HEK293 (cell line): ENCODE measurements at regions not wholly inside any gene's neighbourhood (a gene's known extent, or its start where the extent isn't known, plus 50 kb on each side); places are given as distances from the start of the nearest gene placed in this dataset.

ENCODE experiments used
- KLF7 ChIP-seq: fragments of 450-650 bp; formaldehyde crosslinking; IDR thresholded peaks from 2 replicates; pipeline ENCODE4 v1.5.1; 2016; ENCODE audit warnings: missing biosample characterization, missing genetic modification characterization, borderline replicate concordance
- PRDM1 ChIP-seq: fragments of 450-650 bp; formaldehyde crosslinking; IDR thresholded peaks from 2 replicates; pipeline ENCODE4; 2016; ENCODE audit warnings: missing biosample characterization, missing genetic modification characterization
- REPIN1 ChIP-seq: fragments of 450-650 bp; formaldehyde crosslinking; IDR thresholded peaks from 2 replicates; pipeline ENCODE4 v1.5.1; 2017; ENCODE audit warnings: missing biosample characterization, missing genetic modification characterization, low read depth
- ZBTB20 ChIP-seq: fragments of 450-650 bp; formaldehyde crosslinking; IDR thresholded peaks from 2 replicates; pipeline ENCODE4 v1.5.1; 2016; ENCODE audit warnings: missing biosample characterization, missing genetic modification characterization
- ZFP3 ChIP-seq: fragments of 450-650 bp; formaldehyde crosslinking; IDR thresholded peaks from 2 replicates; pipeline ENCODE4 v1.5.1; 2016; ENCODE audit warnings: low read depth, missing biosample characterization, missing genetic modification characterization
- ZFP41 ChIP-seq: fragments of 450-650 bp; formaldehyde crosslinking; IDR thresholded peaks from 2 replicates; pipeline ENCODE4 v1.5.1; 2016; ENCODE audit warnings: missing biosample characterization, missing genetic modification characterization, borderline replicate concordance
- ZNF155 ChIP-seq: fragments of 450-650 bp; formaldehyde crosslinking; IDR thresholded peaks from 2 replicates; pipeline ENCODE4 v1.5.1; 2016; ENCODE audit warnings: missing biosample characterization, missing genetic modification characterization
- ZNF157 ChIP-seq: fragments of 450-650 bp; formaldehyde crosslinking; IDR thresholded peaks from 2 replicates; pipeline ENCODE4 v1.5.1; 2016; ENCODE audit warnings: missing biosample characterization, missing genetic modification characterization
- ZNF19 ChIP-seq: fragments of 450-650 bp; formaldehyde crosslinking; IDR thresholded peaks from 2 replicates; pipeline ENCODE4; 2016; ENCODE audit warnings: missing biosample characterization, missing genetic modification characterization, low read depth
- ZNF2 ChIP-seq: fragments of 450-650 bp; formaldehyde crosslinking; IDR thresholded peaks from 2 replicates; pipeline ENCODE4 v1.5.1; 2016; ENCODE audit warnings: missing biosample characterization, missing genetic modification characterization
- ZNF292 ChIP-seq: fragments of 450-650 bp; formaldehyde crosslinking; IDR thresholded peaks from 2 replicates; pipeline ENCODE4 v1.5.1; 2016; ENCODE audit warnings: low read depth, missing biosample characterization, missing genetic modification characterization, borderline replicate concordance
- ZNF391 ChIP-seq: fragments of 450-650 bp; formaldehyde crosslinking; IDR thresholded peaks from 2 replicates; pipeline ENCODE4 v1.5.1; 2016; ENCODE audit warnings: low read depth, missing biosample characterization, missing genetic modification characterization, borderline replicate concordance
- ZNF404 ChIP-seq: fragments of 450-650 bp; formaldehyde crosslinking; IDR thresholded peaks from 2 replicates; pipeline ENCODE4 v1.5.1; 2017; ENCODE audit warnings: missing biosample characterization, missing genetic modification characterization
- ZNF571 ChIP-seq: fragments of 450-650 bp; formaldehyde crosslinking; IDR thresholded peaks from 2 replicates; pipeline ENCODE4 v1.5.0; 2017; ENCODE audit warnings: missing biosample characterization, missing genetic modification characterization
- ZNF596 ChIP-seq: fragments of 450-650 bp; IDR thresholded peaks from 2 replicates; pipeline ENCODE4 v1.5.0; 2018; ENCODE audit warnings: missing biosample characterization, mild to moderate bottlenecking, missing genetic modification characterization, moderate library complexity
- ZNF629 ChIP-seq: fragments of 450-650 bp; formaldehyde crosslinking; IDR thresholded peaks from 2 replicates; pipeline ENCODE4 v1.5.1; 2017; ENCODE audit warnings: missing biosample characterization, missing genetic modification characterization
- ZNF670 ChIP-seq: fragments of 450-650 bp; formaldehyde crosslinking; IDR thresholded peaks from 2 replicates; pipeline ENCODE4 v1.5.1; 2016; ENCODE audit warnings: missing biosample characterization, missing genetic modification characterization, low read depth
- ZNF76 ChIP-seq: fragments of 450-650 bp; formaldehyde crosslinking; IDR thresholded peaks from 2 replicates; pipeline ENCODE4; 2016; ENCODE audit warnings: low read depth, missing biosample characterization, missing genetic modification characterization, borderline replicate concordance
- ZNF830 ChIP-seq: fragments of 450-650 bp; IDR thresholded peaks from 2 replicates; pipeline ENCODE4 v1.5.0; 2018; ENCODE audit warnings: missing biosample characterization, missing genetic modification characterization, low read depth, mild to moderate bottlenecking, moderate library complexity
- ZXDB ChIP-seq: fragments of 450-650 bp; formaldehyde crosslinking; IDR thresholded peaks from 2 replicates; pipeline ENCODE4 v1.5.1; 2016; ENCODE audit warnings: missing biosample characterization, missing genetic modification characterization
- TF ChIP-seq, protein P1 (sequence below): fragments of 450-650 bp; formaldehyde crosslinking; IDR thresholded peaks from 2 replicates; pipeline ENCODE4 v1.5.1; 2016; ENCODE audit warnings: missing biosample characterization, missing genetic modification characterization
- TF ChIP-seq, protein P2 (sequence below): fragments of 450-650 bp; formaldehyde crosslinking; IDR thresholded peaks from 2 replicates; pipeline ENCODE4 v1.5.1; 2016; ENCODE audit warnings: missing biosample characterization, missing genetic modification characterization
- TF ChIP-seq, protein P3 (sequence below): fragments of 450-650 bp; formaldehyde crosslinking; IDR thresholded peaks from 2 replicates; pipeline ENCODE4 v1.5.1; 2016; ENCODE audit warnings: missing biosample characterization, missing genetic modification characterization, low read depth
- TF ChIP-seq, protein P4 (sequence below): fragments of 450-650 bp; formaldehyde crosslinking; IDR thresholded peaks from 2 replicates; pipeline ENCODE4 v1.5.1; 2016; ENCODE audit warnings: missing biosample characterization, missing genetic modification characterization
- TF ChIP-seq, protein P5 (sequence below): fragments of 450-650 bp; formaldehyde crosslinking; conservative IDR thresholded peaks from 2 replicates; pipeline ENCODE4 v1.5.1; 2016; ENCODE audit warnings: low read depth, missing biosample characterization, missing genetic modification characterization
- TF ChIP-seq, protein P6 (sequence below): fragments of 450-650 bp; formaldehyde crosslinking; IDR thresholded peaks from 2 replicates; pipeline ENCODE4 v1.5.1; 2016; ENCODE audit warnings: missing biosample characterization, missing genetic modification characterization
- TF ChIP-seq, protein P7 (sequence below): fragments of 450-650 bp; formaldehyde crosslinking; IDR thresholded peaks from 2 replicates; pipeline ENCODE4 v1.5.1; 2016; ENCODE audit warnings: missing biosample characterization, missing genetic modification characterization

DNA sequence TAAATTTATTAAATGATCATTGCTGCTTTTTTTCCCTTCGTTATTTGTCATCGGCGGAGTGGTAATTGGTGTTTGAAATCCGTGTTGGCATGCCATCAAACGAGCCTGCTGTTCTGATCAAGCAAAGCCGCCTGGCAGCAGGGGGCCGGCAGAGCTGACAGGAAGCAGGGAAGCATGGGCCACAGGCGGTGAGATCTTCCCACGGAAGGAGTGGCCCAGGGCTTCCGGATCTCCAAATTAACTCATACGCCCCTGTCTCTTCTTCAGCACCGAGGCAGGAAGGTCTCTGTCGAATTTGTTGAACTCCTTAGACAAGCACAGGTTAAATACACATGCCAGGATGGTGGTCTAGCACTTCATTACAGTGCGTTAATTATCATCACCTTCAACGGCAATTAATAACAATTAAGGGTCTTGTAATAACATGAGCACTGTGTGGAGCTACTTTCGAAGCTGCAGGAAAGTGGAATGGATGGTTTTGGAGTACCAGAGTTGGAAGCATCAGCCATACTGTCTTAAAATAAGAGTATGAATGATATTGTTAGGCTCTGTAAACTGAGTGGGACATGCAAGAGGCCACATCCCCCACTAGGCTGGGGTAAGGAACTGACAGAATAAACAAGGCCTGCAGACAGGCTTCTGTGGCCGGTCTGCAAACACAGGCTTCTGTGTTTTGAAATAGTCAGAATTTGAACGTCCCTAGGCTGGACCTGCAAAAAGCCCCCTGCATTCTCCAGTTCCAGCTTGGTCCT, 199.4 kb upstream of the DAB1 start (continued):
- TF ChIP-seq ZNF2 (no peak; the same call in 1 of the 2 replicates), ZNF670 (tag by site-specific recombination) (no peak), ZFP3 (no peak), ZNF157 (no peak), ZNF391 (tag by site-specific recombination) (no peak), ZFP41 (tag by site-specific recombination) (no peak), ZNF830 (tag by site-specific recombination) (no peak), ZXDB (tag by site-specific recombination) (peak; percentile 65), ZNF292 (no peak), ZNF155 (tag by site-specific recombination) (no peak), ZNF76 (peak; percentile 38; the same call in 1 of the 2 replicates), ZNF19 (tag by site-specific recombination) (no peak), ZNF629 (tag by site-specific recombination) (peak; percentile 69), ZBTB20 (no peak), ZNF571 (tag by site-specific recombination) (no peak), ZNF404 (tag by site-specific recombination) (no peak), ZNF596 (tag by site-specific recombination) (no peak), PRDM1 (tag by site-specific recombination) (no peak), REPIN1 (tag by site-specific recombination) (no peak), KLF7 (tag by site-specific recombination) (no peak)
- TF ChIP-seq, protein P1, sequence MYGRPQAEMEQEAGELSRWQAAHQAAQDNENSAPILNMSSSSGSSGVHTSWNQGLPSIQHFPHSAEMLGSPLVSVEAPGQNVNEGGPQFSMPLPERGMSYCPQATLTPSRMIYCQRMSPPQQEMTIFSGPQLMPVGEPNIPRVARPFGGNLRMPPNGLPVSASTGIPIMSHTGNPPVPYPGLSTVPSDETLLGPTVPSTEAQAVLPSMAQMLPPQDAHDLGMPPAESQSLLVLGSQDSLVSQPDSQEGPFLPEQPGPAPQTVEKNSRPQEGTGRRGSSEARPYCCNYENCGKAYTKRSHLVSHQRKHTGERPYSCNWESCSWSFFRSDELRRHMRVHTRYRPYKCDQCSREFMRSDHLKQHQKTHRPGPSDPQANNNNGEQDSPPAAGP, result 0 out of 2 replicates have a peak, but pooled peaks have one; percentile 31
- TF ChIP-seq, protein P2, sequence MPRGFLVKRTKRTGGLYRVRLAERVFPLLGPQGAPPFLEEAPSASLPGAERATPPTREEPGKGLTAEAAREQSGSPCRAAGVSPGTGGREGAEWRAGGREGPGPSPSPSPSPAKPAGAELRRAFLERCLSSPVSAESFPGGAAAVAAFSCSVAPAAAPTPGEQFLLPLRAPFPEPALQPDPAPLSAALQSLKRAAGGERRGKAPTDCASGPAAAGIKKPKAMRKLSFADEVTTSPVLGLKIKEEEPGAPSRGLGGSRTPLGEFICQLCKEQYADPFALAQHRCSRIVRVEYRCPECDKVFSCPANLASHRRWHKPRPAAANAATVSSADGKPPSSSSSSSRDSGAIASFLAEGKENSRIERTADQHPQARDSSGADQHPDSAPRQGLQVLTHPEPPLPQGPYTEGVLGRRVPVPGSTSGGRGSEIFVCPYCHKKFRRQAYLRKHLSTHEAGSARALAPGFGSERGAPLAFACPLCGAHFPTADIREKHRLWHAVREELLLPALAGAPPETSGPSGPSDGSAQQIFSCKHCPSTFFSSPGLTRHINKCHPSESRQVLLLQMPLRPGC (tag by site-specific recombination), result no peak
- TF ChIP-seq, protein P3, sequence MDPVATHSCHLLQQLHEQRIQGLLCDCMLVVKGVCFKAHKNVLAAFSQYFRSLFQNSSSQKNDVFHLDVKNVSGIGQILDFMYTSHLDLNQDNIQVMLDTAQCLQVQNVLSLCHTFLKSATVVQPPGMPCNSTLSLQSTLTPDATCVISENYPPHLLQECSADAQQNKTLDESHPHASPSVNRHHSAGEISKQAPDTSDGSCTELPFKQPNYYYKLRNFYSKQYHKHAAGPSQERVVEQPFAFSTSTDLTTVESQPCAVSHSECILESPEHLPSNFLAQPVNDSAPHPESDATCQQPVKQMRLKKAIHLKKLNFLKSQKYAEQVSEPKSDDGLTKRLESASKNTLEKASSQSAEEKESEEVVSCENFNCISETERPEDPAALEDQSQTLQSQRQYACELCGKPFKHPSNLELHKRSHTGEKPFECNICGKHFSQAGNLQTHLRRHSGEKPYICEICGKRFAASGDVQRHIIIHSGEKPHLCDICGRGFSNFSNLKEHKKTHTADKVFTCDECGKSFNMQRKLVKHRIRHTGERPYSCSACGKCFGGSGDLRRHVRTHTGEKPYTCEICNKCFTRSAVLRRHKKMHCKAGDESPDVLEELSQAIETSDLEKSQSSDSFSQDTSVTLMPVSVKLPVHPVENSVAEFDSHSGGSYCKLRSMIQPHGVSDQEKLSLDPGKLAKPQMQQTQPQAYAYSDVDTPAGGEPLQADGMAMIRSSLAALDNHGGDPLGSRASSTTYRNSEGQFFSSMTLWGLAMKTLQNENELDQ (tag by site-specific recombination), result no peak
- TF ChIP-seq, protein P4, sequence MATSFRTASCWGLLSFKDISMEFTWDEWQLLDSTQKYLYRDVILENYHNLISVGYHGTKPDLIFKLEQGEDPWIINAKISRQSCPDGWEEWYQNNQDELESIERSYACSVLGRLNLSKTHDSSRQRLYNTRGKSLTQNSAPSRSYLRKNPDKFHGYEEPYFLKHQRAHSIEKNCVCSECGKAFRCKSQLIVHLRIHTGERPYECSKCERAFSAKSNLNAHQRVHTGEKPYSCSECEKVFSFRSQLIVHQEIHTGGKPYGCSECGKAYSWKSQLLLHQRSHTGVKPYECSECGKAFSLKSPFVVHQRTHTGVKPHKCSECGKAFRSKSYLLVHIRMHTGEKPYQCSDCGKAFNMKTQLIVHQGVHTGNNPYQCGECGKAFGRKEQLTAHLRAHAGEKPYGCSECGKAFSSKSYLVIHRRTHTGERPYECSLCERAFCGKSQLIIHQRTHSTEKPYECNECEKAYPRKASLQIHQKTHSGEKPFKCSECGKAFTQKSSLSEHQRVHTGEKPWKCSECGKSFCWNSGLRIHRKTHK (tag by site-specific recombination), result no peak
- TF ChIP-seq, protein P5, sequence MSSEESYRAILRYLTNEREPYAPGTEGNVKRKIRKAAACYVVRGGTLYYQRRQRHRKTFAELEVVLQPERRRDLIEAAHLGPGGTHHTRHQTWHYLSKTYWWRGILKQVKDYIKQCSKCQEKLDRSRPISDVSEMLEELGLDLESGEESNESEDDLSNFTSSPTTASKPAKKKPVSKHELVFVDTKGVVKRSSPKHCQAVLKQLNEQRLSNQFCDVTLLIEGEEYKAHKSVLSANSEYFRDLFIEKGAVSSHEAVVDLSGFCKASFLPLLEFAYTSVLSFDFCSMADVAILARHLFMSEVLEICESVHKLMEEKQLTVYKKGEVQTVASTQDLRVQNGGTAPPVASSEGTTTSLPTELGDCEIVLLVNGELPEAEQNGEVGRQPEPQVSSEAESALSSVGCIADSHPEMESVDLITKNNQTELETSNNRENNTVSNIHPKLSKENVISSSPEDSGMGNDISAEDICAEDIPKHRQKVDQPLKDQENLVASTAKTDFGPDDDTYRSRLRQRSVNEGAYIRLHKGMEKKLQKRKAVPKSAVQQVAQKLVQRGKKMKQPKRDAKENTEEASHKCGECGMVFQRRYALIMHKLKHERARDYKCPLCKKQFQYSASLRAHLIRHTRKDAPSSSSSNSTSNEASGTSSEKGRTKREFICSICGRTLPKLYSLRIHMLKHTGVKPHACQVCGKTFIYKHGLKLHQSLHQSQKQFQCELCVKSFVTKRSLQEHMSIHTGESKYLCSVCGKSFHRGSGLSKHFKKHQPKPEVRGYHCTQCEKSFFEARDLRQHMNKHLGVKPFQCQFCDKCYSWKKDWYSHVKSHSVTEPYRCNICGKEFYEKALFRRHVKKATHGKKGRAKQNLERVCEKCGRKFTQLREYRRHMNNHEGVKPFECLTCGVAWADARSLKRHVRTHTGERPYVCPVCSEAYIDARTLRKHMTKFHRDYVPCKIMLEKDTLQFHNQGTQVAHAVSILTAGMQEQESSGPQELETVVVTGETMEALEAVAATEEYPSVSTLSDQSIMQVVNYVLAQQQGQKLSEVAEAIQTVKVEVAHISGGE (tag by site-specific recombination), result peak; percentile 33; the same call in 1 of the 2 replicates
- TF ChIP-seq, protein P6, sequence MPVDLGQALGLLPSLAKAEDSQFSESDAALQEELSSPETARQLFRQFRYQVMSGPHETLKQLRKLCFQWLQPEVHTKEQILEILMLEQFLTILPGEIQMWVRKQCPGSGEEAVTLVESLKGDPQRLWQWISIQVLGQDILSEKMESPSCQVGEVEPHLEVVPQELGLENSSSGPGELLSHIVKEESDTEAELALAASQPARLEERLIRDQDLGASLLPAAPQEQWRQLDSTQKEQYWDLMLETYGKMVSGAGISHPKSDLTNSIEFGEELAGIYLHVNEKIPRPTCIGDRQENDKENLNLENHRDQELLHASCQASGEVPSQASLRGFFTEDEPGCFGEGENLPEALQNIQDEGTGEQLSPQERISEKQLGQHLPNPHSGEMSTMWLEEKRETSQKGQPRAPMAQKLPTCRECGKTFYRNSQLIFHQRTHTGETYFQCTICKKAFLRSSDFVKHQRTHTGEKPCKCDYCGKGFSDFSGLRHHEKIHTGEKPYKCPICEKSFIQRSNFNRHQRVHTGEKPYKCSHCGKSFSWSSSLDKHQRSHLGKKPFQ, result no peak
- TF ChIP-seq, protein P7, sequence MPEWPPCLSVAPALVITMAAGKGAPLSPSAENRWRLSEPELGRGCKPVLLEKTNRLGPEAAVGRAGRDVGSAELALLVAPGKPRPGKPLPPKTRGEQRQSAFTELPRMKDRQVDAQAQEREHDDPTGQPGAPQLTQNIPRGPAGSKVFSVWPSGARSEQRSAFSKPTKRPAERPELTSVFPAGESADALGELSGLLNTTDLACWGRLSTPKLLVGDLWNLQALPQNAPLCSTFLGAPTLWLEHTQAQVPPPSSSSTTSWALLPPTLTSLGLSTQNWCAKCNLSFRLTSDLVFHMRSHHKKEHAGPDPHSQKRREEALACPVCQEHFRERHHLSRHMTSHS, result no peak
